ENCODE measurements at regions not wholly inside any gene's neighbourhood (a gene's known extent, or its start where the extent isn't known, plus 50 kb on each side); places are given as distances from the start of the nearest gene placed in this dataset.

DNA sequence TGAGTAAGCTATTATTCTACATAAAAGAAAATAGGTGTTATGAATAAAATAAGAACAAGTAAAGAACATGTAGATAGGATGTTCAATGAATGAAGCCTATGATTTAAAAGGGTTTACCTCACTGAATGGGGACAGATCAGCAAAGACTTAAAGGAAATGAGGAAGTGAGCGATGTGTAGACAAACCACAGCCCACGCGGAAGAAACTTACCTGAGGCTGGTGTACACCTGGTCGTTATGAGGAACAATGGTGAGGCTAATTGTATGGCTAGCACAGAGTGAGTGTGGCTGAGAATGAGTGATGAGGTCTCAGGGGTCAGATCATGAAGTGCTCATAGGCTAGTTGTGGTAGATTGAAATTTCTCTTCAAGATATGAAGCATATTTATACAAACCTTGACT lies 221.7 kb downstream of the ALG10B start:
- TF ChIP-seq, protein P1, sequence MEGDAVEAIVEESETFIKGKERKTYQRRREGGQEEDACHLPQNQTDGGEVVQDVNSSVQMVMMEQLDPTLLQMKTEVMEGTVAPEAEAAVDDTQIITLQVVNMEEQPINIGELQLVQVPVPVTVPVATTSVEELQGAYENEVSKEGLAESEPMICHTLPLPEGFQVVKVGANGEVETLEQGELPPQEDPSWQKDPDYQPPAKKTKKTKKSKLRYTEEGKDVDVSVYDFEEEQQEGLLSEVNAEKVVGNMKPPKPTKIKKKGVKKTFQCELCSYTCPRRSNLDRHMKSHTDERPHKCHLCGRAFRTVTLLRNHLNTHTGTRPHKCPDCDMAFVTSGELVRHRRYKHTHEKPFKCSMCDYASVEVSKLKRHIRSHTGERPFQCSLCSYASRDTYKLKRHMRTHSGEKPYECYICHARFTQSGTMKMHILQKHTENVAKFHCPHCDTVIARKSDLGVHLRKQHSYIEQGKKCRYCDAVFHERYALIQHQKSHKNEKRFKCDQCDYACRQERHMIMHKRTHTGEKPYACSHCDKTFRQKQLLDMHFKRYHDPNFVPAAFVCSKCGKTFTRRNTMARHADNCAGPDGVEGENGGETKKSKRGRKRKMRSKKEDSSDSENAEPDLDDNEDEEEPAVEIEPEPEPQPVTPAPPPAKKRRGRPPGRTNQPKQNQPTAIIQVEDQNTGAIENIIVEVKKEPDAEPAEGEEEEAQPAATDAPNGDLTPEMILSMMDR (IDR thresholded peaks at IDR 0.05), result no peak
- no peak for TF ChIP-seq POLR2A (IDR thresholded peaks at IDR 0.05)

Measured in right lobe of liver (tissue), 4 donors.